GM21390 (cell line): ENCODE measurements at regions not wholly inside any gene's neighbourhood (a gene's known extent, or its start where the extent isn't known, plus 50 kb on each side); places are given as distances from the start of the nearest gene placed in this dataset.
"Not testable (repeated sequence)": the region's sequence is repeated elsewhere in the genome, so short reads cannot be mapped to it uniquely, and the experiment has no call there.

Source experiments
- ATAC-seq: cut with Tn5 transposase; IDR thresholded peaks from one replicate; pipeline ENCODE4 v1.9.1; 2021; ENCODE audit not compliant: unreplicated experiment

DNA sequence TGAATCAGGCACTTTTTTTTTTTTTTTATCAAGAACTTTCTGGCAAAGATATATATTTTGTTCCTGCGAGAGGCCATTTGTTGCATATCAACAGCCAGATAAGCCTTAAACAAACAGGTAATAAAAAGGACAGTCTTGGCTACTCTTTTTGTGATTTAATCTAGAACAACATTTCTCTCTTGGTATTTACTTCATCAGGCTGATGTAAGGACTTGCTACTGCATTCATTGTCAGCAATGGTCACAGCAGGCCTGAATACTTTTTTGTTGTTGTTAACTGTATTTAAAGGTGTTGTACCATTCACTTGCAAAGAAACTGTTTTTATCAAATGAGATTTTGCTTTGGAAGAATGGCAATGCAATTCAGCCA is 683.8 kb downstream of the IRS1 start:
- no peak for ATAC-seq

DNA sequence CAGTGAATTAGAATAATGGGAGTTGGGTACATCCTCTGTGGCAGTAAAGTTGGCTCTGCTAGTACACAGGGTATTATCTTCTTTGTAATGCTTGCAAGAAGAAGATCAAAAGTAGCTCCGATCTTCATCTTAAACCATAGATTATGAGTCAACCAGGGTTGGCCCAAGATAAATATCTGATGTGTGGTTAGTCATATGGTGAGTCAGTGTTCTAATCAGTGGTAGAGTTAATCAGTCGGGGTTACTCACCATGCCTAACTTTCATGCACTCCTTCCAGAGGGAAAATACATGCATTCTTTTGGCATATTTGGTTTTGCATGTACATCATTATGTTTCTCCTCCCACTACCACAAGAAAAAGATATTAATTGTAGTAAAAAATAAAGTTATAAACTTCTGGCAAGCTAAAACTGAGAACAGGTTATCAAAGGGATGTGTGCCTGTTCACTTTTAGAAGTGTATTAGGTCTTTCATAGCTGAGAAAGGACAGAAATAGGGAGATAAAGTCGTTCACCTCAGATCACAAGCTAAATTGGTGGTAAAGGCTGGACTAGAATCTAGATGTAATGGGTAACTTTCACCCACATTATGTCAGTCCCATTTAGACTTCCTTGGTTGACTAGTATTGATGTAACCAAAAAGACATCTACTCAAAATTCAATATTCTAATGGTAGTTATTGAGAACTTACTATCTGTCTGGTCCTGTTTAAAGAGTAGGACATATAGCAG is 684.4 kb downstream of the IRS1 start:
- ATAC-seq, result no peak

DNA sequence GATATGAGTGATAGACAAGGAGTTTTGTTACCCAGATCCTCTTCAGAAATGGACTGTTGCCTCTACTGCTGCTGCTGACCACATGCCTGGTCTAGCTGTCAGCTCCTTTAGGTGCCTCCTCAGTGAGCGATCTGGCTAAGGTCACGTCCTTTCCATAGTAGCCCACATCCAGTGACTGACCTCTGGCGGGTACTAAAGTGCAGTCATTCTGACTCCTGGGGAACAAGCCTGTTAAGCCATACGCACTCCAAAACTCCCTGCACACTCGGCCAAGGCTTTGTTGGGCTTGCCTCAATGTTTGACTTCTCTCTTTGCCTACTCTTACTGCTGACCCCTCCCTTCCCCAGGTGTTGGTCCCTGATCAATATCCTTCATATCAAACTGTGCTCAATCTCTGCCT is 685.2 kb downstream of the IRS1 start:
- no peak for ATAC-seq

DNA sequence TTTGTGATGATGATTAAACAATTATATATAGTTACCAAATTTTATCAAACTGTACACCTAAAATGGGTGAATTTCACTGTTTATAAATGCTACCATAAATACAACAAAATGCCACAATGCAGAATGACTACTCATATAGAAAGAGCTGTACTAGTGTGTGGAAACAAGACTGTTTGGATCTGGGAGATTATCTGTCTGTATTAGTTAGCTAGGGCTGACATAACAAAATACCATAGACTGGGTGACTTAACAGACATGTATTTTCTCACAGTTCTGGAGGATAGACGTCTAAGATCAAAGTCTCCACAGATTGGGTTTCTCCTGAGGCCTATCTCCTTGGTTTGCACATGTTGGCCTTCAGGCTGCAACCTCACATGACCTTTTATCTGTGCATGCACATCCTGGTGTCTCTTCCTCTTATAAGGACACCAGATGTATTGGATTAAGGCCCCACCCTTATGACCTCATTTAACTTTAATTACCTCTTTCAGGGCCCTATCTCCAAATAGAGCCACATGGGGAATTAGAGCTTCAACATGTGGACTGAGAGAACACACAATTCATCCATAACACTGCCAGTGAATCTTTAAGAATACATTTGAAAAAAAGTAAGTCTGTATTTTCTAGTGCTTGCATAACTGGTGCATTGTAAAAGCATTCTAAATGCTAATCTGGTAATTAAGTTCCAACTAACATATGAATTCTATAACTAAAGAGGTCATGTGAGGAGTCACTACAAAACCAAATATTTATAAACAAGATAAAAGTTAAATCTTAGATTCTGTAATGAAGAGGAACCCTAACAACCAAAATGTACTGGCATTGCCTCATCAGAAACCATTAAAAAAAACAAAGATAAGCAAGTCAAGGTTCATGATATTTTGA is 699.6 kb downstream of the NYAP2 start:
- ATAC-seq, result no peak

DNA sequence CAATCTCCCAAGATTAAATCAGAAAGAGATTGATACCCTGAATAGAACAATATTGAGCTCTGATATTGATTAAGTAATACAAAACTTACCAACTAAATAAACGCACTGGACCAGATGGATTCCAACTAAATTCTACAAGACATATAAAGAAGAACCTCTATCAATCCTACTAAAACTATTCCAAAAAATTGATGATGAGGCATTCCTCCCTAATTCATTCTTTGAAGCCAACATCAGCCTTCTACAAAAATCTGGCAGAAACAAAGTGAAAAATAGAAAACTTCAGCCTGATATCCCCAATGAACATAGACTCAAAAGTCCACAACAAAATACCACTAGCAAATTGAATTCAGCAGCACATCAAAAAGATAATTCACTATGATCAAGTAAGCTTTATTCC is 695.5 kb downstream of the NYAP2 start:
- no peak for ATAC-seq

DNA sequence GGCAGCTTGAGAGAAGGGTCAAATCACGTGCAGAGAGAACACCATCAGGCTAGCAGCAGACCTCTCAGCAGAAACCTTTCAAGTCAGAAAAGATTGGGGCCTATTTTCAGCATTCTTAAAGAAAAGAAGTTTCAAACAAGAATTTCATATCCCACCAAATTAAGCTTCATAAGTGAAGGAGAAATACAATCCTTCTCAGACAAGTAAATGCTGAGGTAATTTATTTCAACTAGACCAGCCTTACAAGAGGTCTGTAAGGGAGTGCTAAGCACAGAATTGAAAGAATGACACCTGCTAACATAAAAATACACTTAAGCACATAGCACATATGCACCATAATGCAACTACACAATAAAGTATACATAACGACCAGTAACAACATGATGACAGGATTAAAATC is 693.9 kb downstream of the NYAP2 start:
- ATAC-seq, result no peak

DNA sequence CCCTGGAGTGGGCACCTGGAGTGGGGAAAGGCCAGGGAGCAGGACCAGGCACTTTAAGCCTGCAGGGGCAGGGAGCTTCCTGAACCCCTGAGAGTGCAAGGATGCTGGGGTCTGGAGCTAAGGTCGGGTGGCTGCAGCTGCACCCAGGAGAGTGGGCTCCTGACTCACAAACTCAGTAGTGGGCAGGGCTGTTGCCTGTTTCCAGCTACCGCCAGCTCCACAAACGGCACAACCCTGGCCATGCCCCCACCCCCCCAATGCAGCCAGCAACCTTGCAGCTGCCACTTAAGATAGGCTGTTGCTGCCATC is 688.8 kb downstream of the NYAP2 start:
- ATAC-seq, result no peak

DNA sequence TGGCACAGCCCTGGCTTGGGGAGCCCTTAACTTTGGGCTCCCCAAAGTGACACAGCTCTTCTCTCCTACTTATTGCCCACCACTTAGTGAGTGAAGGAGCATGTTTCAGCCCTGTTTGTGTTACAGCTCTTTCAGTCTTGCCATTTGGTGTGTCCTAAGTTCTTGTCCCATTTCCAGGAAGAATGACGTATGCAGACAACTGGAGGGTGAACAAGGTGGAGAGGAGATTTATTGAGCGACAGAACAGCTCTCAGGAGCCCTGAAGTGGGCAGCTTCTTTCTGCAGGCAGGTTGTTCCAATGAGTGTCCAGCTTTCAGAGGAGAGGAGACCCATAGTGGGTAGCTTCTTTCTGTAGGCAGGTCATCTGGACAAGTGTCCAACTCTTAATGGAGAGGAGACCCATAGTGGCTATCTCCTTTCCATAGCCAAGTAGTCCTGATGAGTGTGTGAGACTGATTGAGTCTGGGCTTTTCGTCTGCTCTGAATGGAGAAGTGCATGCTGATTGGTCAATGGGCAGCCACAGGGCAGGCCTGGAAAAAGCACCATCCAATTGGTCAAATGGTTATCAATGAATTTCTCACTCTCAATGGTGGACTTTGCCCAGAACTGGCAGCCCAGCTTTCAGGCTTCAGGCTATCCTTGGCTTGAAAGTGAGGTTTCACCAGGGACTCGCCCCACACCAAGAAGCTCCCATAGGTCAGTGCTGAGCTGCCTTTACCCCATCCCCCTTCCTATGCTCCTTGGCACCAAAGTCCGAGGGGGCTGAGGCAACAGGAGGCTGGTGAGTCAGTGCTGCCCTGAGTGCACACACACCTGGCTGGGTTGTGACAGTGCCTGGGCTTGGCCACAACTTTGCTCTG is 688.2 kb downstream of the NYAP2 start:
- no peak for ATAC-seq

DNA sequence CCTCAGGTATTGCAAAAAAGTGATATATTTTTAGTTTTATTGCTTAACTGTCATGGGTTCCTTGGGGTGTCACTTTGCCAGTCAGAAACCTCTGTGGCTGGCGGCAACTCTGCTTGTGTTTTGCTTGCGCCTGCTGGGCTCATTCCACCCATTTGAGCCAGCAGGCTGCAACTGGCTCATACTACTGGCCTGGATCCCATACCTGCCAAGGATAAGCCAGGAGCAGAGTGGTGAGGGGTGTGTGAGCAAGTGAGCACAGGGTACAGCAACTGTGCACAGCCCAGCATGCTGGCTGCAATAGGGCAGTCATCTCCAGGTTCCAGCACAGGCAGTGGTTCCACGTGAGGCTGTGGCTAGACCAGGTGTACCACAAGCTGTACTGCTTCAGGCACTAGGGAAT is 687.5 kb downstream of the NYAP2 start:
- no peak for ATAC-seq

DNA sequence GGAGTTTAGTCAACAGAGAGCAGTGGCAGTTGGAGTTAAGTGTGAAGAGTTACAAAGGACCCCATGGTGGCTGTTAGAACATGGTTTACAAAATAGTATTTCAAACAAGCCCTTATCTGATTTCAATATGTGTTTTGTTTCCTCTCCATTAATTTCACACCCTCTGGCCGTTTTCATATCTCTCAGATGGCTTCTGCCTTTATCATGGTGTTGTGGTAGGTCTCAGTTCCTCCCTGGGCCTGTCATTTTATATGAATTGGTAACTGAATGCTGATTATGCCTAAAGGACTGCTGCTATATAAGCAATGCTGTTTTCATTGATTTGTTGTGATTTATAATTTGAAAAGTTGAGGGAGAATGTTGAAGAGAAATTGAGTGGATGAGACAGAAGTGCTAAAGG is 686.7 kb downstream of the NYAP2 start:
- no peak for ATAC-seq

DNA sequence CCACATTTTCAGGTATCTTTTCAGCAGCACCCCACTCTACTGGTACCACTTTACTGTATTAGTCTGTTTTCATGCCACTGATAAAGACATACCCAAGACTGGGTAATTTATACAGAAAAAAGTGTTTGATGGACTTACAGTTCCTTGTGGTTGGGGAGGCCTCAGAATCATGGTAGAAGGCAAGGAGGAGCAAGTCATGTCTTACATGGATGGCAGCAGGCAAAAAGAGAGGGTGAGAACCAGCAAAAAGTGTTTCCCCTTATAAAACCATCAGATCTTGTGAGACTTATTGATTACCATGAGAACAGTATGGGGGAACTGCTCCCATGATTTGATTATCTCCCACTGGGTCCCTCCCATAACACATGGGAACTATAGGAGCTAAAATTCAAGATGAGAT is 685.9 kb downstream of the NYAP2 start:
- not testable (repeated sequence) for ATAC-seq

DNA sequence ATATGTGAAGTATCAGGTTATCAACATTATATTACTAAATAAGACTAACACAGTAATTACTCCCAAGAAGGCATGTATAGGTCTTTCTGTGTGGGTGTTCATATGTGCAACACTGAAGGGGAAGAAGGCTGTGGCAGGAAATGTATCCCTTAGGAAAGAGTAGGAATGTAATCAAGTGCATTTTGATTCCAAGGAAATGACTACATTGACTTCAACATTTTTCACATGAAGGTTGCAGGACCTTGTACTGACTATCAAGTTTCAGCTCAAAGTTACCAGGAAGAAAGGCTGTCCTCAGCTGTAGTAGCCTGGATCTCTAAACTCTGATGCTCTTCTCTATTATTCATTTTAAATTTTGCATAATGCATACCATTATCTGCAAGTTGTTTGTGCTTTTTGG is 680.8 kb downstream of the NYAP2 start:
- ATAC-seq, result no peak

DNA sequence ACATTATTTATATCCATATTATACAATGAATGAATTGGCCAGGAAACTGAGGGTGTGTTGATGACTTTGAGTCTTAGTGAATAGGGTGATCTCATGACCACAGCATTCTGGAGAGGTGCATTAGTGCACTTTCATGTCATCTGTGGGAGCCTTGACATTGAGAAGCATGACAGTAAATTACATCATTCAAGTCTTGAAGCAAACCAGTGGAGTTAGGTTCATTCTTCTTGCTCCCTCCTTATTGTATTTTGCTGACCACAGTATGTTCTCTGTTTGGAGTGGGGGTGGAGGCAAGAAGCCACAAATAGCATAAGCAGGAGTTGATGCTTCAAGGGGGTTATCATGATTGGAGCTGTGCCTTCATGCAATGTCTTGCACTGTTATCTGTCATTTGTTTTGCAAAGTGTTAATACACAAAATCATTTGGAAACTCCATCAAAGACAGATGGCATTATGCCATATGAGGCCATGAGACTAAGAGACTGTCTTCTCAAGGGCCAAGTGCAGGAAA is 680.2 kb downstream of the NYAP2 start:
- no peak for ATAC-seq

DNA sequence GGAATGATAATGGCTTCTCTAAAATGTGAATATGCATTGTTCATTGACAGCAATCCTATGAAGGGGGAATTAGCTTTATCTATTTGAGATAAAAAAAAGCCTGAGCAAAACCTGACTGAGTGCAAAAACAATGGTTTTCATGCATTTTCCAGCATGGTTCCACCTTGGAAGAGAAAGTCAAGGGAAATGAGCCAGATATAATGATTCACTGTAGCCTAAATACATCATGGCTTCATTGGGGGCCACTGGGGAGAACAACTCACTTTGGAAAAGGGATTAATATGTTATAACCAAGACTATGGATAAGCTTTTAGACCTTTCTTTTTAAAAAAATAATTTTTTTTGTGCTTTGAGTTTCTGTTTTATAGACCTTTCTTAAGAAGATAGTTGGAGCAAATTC is 679.7 kb downstream of the NYAP2 start:
- no peak for ATAC-seq

DNA sequence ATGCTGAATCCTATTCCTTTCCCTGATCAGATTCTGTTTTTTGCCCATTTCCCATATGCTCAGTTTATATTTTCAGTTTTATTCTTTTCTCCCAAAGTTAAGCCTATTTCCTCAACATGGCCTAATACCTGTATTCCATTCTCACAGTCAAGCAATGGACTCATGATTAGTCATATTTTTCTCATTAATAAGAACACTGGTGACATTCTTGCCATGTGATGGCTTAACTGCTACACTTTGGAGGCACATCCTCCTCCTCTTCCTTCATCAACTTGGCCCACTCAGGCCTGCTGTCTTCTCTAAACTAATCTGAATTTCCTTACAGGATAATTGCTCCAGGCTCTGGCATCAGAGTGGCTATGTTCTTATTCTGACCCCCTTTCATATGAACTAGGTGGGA is 679.2 kb downstream of the NYAP2 start:
- no peak for ATAC-seq

DNA sequence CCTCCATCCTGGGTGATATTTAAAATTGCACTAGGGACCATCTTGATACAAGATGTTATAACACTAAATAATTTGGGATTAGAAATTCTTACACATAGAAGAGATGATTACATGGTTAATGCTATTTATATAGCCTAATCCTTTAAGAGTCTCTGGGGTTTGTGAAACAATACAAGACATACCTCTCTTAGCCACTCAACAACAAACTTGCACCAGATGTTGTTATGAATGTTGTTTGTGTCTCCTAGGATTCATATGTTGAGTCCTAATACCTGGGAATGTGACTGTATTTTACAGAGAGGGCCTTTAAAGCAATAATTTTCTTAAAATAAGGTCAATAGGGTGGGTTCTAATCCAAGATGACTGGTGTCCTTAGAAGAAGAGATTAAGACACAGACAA is 678.3 kb downstream of the NYAP2 start:
- ATAC-seq, result no peak

DNA sequence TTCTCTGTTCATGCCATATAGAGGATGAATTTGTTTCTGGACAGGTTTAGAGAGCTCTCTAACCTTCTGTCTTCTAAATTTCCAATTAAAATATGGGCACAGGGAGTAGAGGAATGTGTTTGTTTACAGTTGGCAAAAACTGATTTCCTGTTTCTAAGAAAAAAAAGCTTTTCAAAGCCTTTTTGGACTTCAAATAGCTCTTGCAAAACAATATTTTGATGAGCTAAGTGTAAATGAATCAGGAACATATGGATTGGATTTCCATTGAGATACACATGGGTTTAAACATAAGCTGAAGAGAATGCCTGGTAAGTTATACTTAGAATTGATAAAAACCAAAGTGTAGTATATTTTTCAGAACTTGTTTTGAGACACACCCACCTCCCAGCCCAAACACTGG is 677.5 kb downstream of the NYAP2 start:
- ATAC-seq, result no peak

DNA sequence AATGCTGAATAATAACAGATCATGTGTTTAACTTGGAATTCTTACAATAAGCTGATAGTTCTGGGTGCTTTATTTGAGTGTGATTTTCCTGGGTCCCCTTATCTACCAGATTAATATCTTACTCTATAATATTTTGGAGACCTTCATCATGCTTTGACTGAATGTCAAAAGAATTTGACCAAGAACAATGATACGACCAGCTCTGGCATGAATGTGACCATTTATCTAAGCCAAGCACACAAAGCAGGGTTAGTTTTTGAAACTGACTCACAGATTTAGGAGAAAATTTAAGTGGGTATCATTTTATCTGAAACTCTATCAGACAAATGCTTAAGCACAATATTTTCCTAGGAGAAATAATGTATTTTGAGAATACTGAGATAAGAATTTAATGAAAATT is 677.0 kb downstream of the NYAP2 start:
- no peak for ATAC-seq

DNA sequence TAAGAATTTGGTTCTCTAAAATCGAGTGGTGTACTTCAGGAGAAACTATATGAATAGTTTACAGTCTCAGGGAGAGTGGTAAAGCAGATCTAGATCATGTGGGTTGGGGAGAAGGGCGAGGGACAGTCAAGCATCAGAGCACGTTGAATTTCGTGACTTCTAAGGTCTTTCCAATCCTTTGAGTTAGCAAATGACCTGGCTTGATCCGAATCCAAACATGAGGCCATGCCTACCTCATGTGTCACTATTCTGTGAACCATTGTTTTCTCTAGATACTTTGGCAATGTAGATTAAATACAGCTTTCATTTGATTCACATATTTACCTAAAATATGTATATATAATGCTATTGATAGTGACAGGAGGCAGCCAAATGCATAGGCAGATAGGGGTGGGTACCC is 674.9 kb downstream of the NYAP2 start:
- no peak for ATAC-seq

DNA sequence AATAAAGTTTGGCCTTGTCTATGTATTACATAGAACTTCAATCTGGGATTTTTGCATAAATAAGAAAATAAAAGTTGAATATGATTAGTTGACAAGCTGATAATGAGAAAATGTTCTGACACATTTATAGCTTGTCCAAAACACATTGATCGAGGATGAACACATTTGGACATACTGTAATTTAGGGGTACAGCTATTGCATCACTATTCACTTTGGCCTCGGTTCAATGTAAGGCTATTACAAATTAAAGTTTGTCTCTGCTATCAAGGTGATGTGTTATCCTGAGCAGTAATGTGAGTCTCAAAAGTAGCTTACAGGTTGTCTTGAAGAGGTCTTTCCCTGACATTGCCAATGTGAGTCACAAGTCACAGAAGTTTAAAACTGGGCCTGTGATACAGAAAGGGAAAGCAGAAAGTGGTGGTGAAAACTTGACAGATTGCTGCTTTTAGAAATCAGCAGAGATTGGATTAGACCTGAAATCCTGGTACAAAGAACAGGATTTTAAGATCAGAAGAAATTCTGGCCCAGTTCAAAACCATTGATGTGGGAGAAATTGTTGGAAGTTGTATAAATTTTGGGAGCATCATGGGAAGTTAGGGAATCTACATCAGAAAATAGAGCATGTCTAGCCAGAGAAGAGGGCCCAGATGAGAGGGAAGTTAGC is 674.1 kb downstream of the NYAP2 start:
- ATAC-seq, result no peak

DNA sequence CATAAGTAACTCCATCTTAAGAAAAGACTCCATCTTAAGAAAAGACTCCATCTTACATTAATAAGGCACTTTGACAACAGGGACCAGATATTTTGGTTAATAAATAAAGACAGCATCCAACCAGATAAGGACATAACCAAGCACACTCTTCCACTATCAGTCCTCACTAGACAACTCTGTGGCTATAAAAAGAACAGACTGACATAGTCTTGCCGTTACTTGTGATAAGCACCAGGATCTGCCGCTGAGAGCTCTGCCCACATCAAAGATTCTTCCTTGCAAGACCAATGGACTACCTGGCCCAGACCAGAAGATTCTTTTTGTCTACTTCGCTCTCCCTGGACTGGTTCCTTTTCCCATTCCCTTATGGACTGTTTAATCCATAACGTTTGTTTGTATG is 667.4 kb downstream of the NYAP2 start:
- no peak for ATAC-seq
